HEK293 (cell line): ENCODE measurements at regions not wholly inside any gene's neighbourhood (a gene's known extent, or its start where the extent isn't known, plus 50 kb on each side); places are given as distances from the start of the nearest gene placed in this dataset.

Experiments used
- CTCF ChIA-PET: fragments of 350-600 bp; formaldehyde crosslinking; extraction: SDS; loops from one replicate; lab custom pipeline; 2021; ENCODE audit warnings: antibody characterized with exemption; lab: Yijun Ruan, JAX
- POLR2A ChIA-PET: fragments of 300-600 bp; formaldehyde crosslinking; extraction: SDS; loops from one replicate; lab custom pipeline; 2020; ENCODE audit warnings: antibody characterized with exemption, inconsistent platforms; lab: Yijun Ruan, JAX
- H3K27ac ChIP-seq: fragments of 200-500 bp; sonication (Bioruptor generic); 2 replicates; pipeline ENCODE4 v1.5.1; 2014; ENCODE audit warnings: low read depth, low read length, control low read depth, inconsistent platforms; ENCODE audit errors: extremely low read depth
- H3K36me3 ChIP-seq, 2 experiments: fragments of 200-500 bp in 1 of 2; sonication (Bioruptor generic) in 1 of 2; 1 replicate in 1 of 2; 2 replicates in 1 of 2; pipeline ENCODE4 v1.5.1; 2014 to 2017; ENCODE audit warnings: inconsistent platforms in 2 of 2, low read length in 2 of 2; ENCODE audit not compliant: control insufficient read depth in 2 of 2, insufficient read depth in 1 of 2
- H3K4me1 ChIP-seq: fragments of 200-500 bp; sonication (Bioruptor generic); 2 replicates; pipeline ENCODE4 v1.5.1; 2014; ENCODE audit warnings: mild to moderate bottlenecking, low read length, inconsistent platforms; ENCODE audit not compliant: control insufficient read depth, insufficient read depth
- H3K4me3 ChIP-seq: 2 replicates; pipeline ENCODE4 v1.5.1; 2011; ENCODE audit warnings: low read depth, mild to moderate bottlenecking, control low read depth, low read length, moderate library complexity
- H3K9me3 ChIP-seq: fragments of 200-500 bp; sonication (Bioruptor generic); 2 replicates; pipeline ENCODE4 v1.5.1; 2014; ENCODE audit warnings: low read depth, low read length, inconsistent platforms; ENCODE audit not compliant: control insufficient read depth, insufficient read depth
- GLI4 ChIP-seq: fragments of 450-650 bp; formaldehyde crosslinking; IDR thresholded peaks from 2 replicates; pipeline ENCODE4 v1.5.1; 2016; ENCODE audit warnings: missing biosample characterization, missing genetic modification characterization
- PATZ1 ChIP-seq: fragments of 450-650 bp; formaldehyde crosslinking; IDR thresholded peaks from 2 replicates; pipeline ENCODE4 v1.5.1; 2016; ENCODE audit warnings: missing biosample characterization, missing genetic modification characterization
- REST ChIP-seq: fragments of 450-650 bp; formaldehyde crosslinking; IDR thresholded peaks from 2 replicates; pipeline ENCODE4 v1.5.1; 2016; ENCODE audit warnings: missing biosample characterization, missing genetic modification characterization
- ZBTB20 ChIP-seq: fragments of 450-650 bp; formaldehyde crosslinking; IDR thresholded peaks from 2 replicates; pipeline ENCODE4 v1.5.1; 2016; ENCODE audit warnings: missing biosample characterization, missing genetic modification characterization
- ZFHX2 ChIP-seq: fragments of 450-650 bp; formaldehyde crosslinking; conservative IDR thresholded peaks from 2 replicates; pipeline ENCODE4 v1.5.1; 2016; ENCODE audit warnings: missing biosample characterization, missing genetic modification characterization
- ZIC2 ChIP-seq: fragments of 450-650 bp; formaldehyde crosslinking; IDR thresholded peaks from 2 replicates; pipeline ENCODE4 v1.5.1; 2016; ENCODE audit warnings: missing biosample characterization, missing genetic modification characterization
- ZNF146 ChIP-seq: fragments of 450-650 bp; formaldehyde crosslinking; IDR thresholded peaks from 2 replicates; pipeline ENCODE4 v1.5.1; 2016; ENCODE audit warnings: missing biosample characterization, missing genetic modification characterization
- ZNF223 ChIP-seq: fragments of 450-650 bp; formaldehyde crosslinking; IDR thresholded peaks from 2 replicates; pipeline ENCODE4 v1.5.1; 2016; ENCODE audit warnings: missing biosample characterization, missing genetic modification characterization
- ZNF26 ChIP-seq: fragments of 450-650 bp; formaldehyde crosslinking; IDR thresholded peaks from 2 replicates; pipeline ENCODE4 v1.5.1; 2016; ENCODE audit warnings: missing biosample characterization, missing genetic modification characterization
- ZNF341 ChIP-seq: fragments of 450-650 bp; formaldehyde crosslinking; IDR thresholded peaks from 2 replicates; pipeline ENCODE4; 2016; ENCODE audit warnings: low read depth, missing biosample characterization, missing genetic modification characterization
- ZNF37A ChIP-seq: fragments of 450-650 bp; IDR thresholded peaks from 2 replicates; pipeline ENCODE4 v1.5.1; 2018; ENCODE audit warnings: missing biosample characterization, missing genetic modification characterization
- ZNF426 ChIP-seq: fragments of 450-650 bp; formaldehyde crosslinking; IDR thresholded peaks from 2 replicates; pipeline ENCODE4 v1.5.1; 2017; ENCODE audit warnings: missing biosample characterization, missing genetic modification characterization, mild to moderate bottlenecking, inconsistent platforms, moderate library complexity
- ZNF558 ChIP-seq: fragments of 450-650 bp; formaldehyde crosslinking; IDR thresholded peaks from 2 replicates; pipeline ENCODE4 v1.5.1; 2016; ENCODE audit warnings: missing biosample characterization, missing genetic modification characterization
- ZNF561 ChIP-seq: fragments of 450-650 bp; IDR thresholded peaks from 2 replicates; pipeline ENCODE4 v1.5.1; 2018; ENCODE audit warnings: missing biosample characterization, missing genetic modification characterization, borderline replicate concordance
- ZNF585B ChIP-seq: fragments of 450-650 bp; formaldehyde crosslinking; IDR thresholded peaks from 2 replicates; pipeline ENCODE4 v1.5.1; 2016; ENCODE audit warnings: missing biosample characterization, missing genetic modification characterization
- ZNF664 ChIP-seq: fragments of 450-650 bp; formaldehyde crosslinking; IDR thresholded peaks from 2 replicates; pipeline ENCODE4 v1.5.1; 2016; ENCODE audit warnings: missing biosample characterization, missing genetic modification characterization
- ZNF707 ChIP-seq: fragments of 450-650 bp; formaldehyde crosslinking; IDR thresholded peaks from 2 replicates; pipeline ENCODE4 v1.5.1; 2016; ENCODE audit warnings: missing biosample characterization, missing genetic modification characterization
- ZNF792 ChIP-seq: fragments of 450-650 bp; formaldehyde crosslinking; IDR thresholded peaks from 2 replicates; pipeline ENCODE4 v1.5.1; 2016; ENCODE audit warnings: missing biosample characterization, missing genetic modification characterization
- TF ChIP-seq, protein P1 (sequence below): fragments of 450-650 bp; formaldehyde crosslinking; IDR thresholded peaks from 2 replicates; pipeline ENCODE4 v1.5.1; 2016; ENCODE audit warnings: missing biosample characterization, missing genetic modification characterization
- TF ChIP-seq, protein P2 (sequence below): fragments of 450-650 bp; formaldehyde crosslinking; IDR thresholded peaks from 2 replicates; pipeline ENCODE4 v1.5.1; 2017; ENCODE audit warnings: missing biosample characterization, missing genetic modification characterization

- Histone ChIP-seq H3K27ac (no peak overlapping the region), H3K4me3 (no peak overlapping the region), H3K4me1 (no peaks in the 10 kb centered on the region), H3K9me3 (no peaks in the 10 kb centered on the region), H3K36me3 (no peaks in the 10 kb centered on the region)
- POLR2A ChIA-PET = no interaction called here
- CTCF ChIA-PET = no interaction called here
- no peak for TF ChIP-seq ZNF37A (tag by site-specific recombination)
- no peak for TF ChIP-seq ZNF792 (tag by site-specific recombination)
- TF ChIP-seq ZNF558 (tag by site-specific recombination) = no peak
- no peak for TF ChIP-seq ZFHX2
These were observed 288.1 kb upstream of the SORL1-AS1 start for GRCh38 chr11:121740902-121741301.

- POLR2A ChIA-PET = no interaction called here
- H3K36me3 ChIP-seq = no peaks in the 10 kb centered on the region
- H3K27ac ChIP-seq = no peak overlapping the region
- no peaks in the 10 kb centered on the region for H3K4me1 ChIP-seq
- no peaks in the 10 kb centered on the region for H3K9me3 ChIP-seq
- H3K4me3 ChIP-seq = no peak overlapping the region
- TF ChIP-seq ZNF223 (no peak), GLI4 (tag by site-specific recombination) (no peak), ZIC2 (no peak), REST (no peak), ZNF146 (tag by site-specific recombination) (no peak), ZNF707 (no peak), ZNF341 (tag by site-specific recombination) (no peak), ZNF561 (no peak), ZNF26 (tag by site-specific recombination) (no peak), ZNF585B (tag by site-specific recombination) (no peak), ZNF426 (tag by site-specific recombination) (no peak), ZNF664 (tag by site-specific recombination) (no peak), ZBTB20 (no peak), PATZ1 (tag by site-specific recombination) (no peak)
- TF ChIP-seq, protein P1, sequence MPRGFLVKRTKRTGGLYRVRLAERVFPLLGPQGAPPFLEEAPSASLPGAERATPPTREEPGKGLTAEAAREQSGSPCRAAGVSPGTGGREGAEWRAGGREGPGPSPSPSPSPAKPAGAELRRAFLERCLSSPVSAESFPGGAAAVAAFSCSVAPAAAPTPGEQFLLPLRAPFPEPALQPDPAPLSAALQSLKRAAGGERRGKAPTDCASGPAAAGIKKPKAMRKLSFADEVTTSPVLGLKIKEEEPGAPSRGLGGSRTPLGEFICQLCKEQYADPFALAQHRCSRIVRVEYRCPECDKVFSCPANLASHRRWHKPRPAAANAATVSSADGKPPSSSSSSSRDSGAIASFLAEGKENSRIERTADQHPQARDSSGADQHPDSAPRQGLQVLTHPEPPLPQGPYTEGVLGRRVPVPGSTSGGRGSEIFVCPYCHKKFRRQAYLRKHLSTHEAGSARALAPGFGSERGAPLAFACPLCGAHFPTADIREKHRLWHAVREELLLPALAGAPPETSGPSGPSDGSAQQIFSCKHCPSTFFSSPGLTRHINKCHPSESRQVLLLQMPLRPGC (tag by site-specific recombination) = no peak
- TF ChIP-seq, protein P2, sequence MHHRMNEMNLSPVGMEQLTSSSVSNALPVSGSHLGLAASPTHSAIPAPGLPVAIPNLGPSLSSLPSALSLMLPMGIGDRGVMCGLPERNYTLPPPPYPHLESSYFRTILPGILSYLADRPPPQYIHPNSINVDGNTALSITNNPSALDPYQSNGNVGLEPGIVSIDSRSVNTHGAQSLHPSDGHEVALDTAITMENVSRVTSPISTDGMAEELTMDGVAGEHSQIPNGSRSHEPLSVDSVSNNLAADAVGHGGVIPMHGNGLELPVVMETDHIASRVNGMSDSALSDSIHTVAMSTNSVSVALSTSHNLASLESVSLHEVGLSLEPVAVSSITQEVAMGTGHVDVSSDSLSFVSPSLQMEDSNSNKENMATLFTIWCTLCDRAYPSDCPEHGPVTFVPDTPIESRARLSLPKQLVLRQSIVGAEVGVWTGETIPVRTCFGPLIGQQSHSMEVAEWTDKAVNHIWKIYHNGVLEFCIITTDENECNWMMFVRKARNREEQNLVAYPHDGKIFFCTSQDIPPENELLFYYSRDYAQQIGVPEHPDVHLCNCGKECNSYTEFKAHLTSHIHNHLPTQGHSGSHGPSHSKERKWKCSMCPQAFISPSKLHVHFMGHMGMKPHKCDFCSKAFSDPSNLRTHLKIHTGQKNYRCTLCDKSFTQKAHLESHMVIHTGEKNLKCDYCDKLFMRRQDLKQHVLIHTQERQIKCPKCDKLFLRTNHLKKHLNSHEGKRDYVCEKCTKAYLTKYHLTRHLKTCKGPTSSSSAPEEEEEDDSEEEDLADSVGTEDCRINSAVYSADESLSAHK = no peak
- CTCF ChIA-PET = interaction anchor here (0.6 kb wide), 1 partner anchor 389 kb away, joined by 4 read pairs; no protein-coding TSS in a partner anchor
These were observed 281.1 kb upstream of the SORL1-AS1 start for GRCh38 chr11:121733858-121734257.
